TTC549 (cell line): ENCODE measurements at regions not wholly inside any gene's neighbourhood (a gene's known extent, or its start where the extent isn't known, plus 50 kb on each side); places are given as distances from the start of the nearest gene placed in this dataset.
"Not testable (repeated sequence)": the region's sequence is repeated elsewhere in the genome, so short reads cannot be mapped to it uniquely, and the experiment has no call there.

Source experiments
- FAIRE-seq: peaks from 2 replicates; lab custom pipeline; 2012; peaks lifted over from hg19 to GRCh38; lab: Jason Lieb, UNC

- no peak for FAIRE-seq
Observed at GRCh38 chr2:122020377-122020776, 264.9 kb downstream of the TSN start.

- FAIRE-seq = no peak
Observed at GRCh38 chr2:122021941-122022340, 266.5 kb downstream of the TSN start.

- no peak for FAIRE-seq
Observed at GRCh38 chr2:122022531-122022930, 267.1 kb downstream of the TSN start.

- no peak for FAIRE-seq
Observed at GRCh38 chr2:122023059-122023864, 267.8 kb downstream of the TSN start.

DNA sequence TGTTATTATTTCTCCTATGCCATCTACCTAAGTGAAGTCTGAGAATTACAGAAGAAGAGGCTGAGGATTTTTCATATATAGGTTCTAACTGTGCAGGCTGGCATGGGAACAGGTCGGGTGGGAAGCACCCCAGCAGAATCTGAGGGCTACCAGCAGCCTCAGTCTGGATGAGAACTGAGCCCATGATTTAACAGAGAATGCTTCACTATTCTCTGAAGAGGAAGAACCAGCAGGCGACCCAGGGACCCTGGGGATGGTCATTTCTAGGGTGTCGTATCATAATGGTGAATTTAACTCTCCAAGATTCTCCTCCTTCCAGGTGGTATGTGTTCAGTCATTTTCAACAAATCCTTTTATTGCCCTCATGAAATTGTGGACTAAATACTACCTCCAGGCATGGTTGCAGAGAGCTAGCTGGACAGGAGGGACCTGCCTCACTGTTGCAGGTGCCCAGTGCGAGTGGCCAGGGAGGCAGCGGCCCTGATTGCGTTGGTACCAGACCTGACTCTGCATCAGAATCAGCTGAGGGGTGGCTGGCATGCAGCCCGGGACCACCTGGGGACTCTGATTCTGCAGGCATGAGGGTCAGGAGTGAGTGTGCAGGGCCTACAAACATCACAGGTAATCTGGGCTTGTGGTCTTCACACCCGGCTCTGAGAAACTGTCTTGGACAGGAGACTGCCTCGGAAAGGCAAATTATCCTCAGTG lies 272.2 kb downstream of the TSN start:
- FAIRE-seq = no peak

- FAIRE-seq = no peak
Observed at GRCh38 chr2:122028371-122029100, 273.1 kb downstream of the TSN start.

GRCh38 chr2:122029456-122029855 lies 274.0 kb downstream of the TSN start:
- no peak for FAIRE-seq

GRCh38 chr2:122029945-122030344 lies 274.5 kb downstream of the TSN start:
- no peak for FAIRE-seq

- no peak for FAIRE-seq
Observed at GRCh38 chr2:122031544-122032263, 276.3 kb downstream of the TSN start.

- no peak for FAIRE-seq
Observed at GRCh38 chr2:122032264-122032645, 276.8 kb downstream of the TSN start.

GRCh38 chr2:122033778-122034177 lies 278.3 kb downstream of the TSN start:
- FAIRE-seq = no peak

DNA sequence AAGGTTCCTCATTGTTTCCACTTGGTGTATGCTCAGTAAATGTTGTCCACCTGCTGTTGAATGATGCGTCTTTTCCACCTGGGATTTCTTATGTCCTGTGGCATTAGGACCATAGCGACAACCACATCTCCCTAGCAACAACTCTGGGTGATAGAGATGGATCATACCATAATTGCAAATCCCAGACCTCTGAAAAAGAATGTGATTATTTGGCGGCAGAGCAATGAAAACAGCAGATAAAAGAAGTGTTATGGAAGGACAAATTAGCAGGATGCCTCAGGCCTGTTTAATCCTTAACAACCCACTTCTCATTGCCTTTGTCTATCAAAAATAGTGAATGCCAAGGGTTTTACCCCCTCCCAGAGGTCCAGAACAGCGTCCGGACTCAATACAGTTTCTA lies 278.9 kb downstream of the TSN start:
- FAIRE-seq = no peak

DNA sequence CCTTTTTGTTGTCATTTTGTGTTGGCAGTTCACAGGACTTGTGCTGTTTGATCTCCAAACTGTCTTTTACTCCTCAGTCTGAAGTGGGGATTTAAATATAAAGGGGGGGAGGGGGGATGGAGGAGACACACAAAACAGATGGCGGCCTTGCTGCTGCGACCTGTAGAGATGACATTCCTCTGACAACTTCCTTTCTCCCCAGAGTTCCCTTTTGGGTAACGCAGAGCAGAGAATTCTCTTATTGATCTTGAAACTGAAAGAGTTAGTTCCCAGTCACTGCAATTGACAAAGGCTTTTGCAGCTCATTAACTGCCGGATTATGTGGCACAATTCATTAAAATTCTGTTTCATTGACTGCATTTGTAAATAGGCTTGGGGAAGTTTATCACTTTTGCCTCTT lies 279.3 kb downstream of the TSN start:
- no peak for FAIRE-seq

DNA sequence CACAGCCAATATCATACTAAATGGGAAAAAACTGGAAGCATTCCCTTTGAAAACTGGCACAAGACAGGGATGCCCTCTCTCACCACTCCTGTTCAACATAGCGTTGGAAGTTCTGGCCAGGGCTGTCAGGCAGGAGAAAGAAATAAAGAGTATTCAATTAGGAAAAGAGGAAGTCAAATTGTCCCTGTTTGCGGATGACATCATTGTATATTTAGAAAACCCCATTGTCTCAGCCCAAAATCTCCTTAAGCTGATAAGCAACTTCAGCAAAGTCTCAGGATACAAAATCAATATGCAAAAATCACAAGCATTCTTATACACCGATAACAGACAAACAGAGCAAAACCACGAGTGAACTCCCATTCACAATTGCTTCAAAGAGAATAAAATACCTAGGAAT lies 283.4 kb downstream of the TSN start:
- FAIRE-seq = not testable (repeated sequence)

GRCh38 chr2:122041455-122041854 lies 286.0 kb downstream of the TSN start:
- no peak for FAIRE-seq

DNA sequence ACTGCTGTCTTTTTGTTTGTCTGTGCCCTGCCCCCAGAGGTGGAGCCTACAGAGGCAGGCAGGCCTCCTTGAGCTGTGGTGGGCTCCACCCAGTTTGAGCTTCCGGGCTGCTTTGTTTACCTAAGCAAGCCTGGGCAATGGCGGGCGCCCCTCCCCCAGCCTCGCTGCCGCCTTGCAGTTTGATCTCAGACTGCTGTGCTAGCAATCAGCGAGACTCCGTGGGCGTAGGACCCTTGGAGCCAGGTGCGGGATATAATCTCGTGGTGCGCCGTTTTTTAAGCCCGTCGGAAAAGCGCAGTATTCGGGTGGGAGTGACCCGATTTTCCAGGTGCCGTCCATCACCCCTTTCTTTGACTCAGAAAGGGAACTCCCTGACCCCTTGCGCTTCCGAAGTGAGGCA lies 296.2 kb downstream of the TSN start:
- not testable (repeated sequence) for FAIRE-seq

GRCh38 chr2:122055521-122055931 lies 300.1 kb downstream of the TSN start:
- FAIRE-seq = no peak

DNA sequence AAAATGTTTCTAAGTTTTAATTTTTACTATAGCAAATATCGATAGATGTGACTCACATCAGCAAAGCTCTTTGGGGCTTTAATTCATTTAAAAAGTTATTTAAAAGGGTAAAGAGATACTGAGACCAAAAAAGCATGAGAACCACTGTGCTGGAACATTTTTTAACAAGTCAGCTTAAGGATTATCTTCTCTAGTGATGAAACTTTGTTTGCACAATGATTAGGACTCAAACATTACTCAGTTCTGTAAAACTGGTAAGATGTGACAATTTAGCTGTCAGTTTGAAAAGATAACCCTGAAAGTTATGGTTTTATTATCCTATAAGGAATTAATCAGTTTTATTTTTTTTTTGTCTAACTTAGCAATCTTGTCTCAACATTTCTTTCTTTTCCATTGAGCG lies 301.4 kb downstream of the TSN start:
- no peak for FAIRE-seq

DNA sequence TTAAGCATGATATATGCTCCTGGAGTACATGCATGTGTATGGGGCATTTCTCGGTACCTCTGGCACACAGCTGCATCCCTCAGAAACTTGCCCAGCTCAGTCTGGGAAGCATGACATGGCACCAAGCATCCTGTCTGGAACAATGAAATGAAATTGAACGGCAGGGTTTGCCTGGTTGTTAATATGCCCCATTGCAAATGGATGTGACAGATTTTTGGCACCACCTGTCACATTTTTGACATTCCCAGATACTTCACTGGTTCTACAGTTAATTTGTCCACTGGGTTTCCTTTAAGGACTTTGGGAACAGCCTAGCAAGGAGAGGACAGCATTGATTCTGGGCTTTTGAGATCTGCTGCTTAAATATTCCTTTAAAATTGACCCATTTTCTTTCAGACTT lies 305.8 kb downstream of the TSN start:
- no peak for FAIRE-seq

- FAIRE-seq = no peak
Observed at GRCh38 chr2:122061831-122062230, 306.4 kb downstream of the TSN start.

DNA sequence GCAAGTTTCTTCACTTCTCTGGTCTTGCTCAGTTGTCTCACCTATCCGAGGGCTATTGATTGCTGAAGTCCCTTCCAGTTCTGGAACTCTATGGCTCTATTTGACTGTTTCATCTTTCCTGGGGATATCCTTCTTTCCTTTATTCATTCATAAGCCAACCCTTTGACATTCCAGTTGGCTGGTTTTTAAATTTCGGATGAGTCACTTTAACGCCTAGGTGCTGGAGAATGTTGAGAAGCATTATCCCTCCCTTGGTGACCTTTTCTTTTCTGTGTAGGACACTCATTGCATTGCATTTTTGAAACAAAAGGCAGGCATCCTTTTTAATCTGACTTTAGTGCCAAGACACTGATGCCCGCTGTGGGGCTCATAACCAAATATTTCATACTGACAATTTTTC lies 307.1 kb downstream of the TSN start:
- no peak for FAIRE-seq

DNA sequence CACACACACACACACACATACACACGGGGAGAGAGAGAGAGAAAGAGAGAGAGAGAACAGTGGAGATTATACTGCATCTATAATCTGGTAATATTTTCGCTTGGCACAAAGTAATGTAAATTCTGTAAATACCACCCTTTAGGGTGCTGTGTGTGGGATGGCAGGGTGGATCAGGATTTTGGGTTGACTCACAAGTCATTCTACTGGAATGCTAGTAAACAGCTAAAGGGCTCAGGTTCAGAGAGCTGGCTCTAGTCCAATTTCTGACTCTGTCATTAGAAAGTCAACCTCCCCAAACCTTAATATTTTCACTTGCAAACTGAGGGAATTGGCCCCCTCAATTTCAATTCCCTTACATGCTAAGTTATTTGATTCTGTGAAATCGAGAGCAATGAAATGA lies 308.3 kb downstream of the TSN start:
- no peak for FAIRE-seq
